ENCODE measurements at regions not wholly inside any gene's neighbourhood (a gene's known extent, or its start where the extent isn't known, plus 50 kb on each side); places are given as distances from the start of the nearest gene placed in this dataset.

DNA sequence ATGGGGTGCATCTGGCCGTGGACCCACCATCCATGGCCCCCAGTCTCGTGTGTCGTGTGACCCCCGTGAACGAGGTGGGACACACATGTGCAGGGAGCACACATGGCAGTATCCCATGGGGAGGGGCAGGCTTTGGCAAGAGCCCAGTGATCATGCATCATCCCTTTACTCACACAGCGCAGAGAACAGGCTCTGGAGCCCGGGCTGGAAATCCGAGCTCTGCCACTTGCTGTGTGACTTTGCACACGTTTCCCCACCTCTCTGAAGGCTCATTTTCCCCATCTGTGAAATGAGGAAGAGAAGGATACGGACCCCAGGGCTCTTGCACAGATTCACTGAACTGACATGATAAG lies 119.9 kb downstream of the PHETA1 start:
- Histone ChIP-seq H3K27me3 (replicated peaks in 1 of 4; ENCODE audit: control insufficient read depth in 3 of 4, extremely low read depth in 1 of 4, insufficient read depth in 3 of 4, low read length in 3 of 4) (no peaks in the 10 kb centered on the region), H2AFZ (ENCODE audit: low read length) (no peak overlapping the region), H3K27ac (ENCODE audit: low read depth, low read length) (no peak overlapping the region), H3K4ac (replicated peaks; ENCODE audit: insufficient read length, low read depth, low read length) (no peak overlapping the region), H3K18ac (ENCODE audit: extremely low read depth, low read length) (no peak overlapping the region), H3K9me3 (ENCODE audit: insufficient read depth in 2 of 2, low read depth in 1 of 2, low read length in 1 of 2) (peaks cover 2 to 4% of the 10 kb centered on the region in 2 experiments; a peak in 2 of 4 replicates), H3K36me3 (ENCODE audit: control insufficient read depth in 2 of 4, insufficient read depth in 4 of 4, low read length in 3 of 4) (no peaks in the 10 kb centered on the region), H3K4me2 (ENCODE audit: insufficient read depth in 1 of 2, low read depth in 2 of 2, low read length in 2 of 2) (no peak overlapping the region), H3K9ac (replicated peaks in 1 of 4; ENCODE audit: extremely low read depth in 1 of 4, low read depth in 3 of 4, low read length in 3 of 4) (no peak overlapping the region; a peak in 1 of 7 replicates), H2BK12ac (ENCODE audit: low read depth, low read length) (no peak overlapping the region), H3K79me1 (ENCODE audit: low read depth, low read length) (no peaks in the 10 kb centered on the region), H2AK5ac (ENCODE audit: low read depth, low read length) (no peak overlapping the region), H4K8ac (ENCODE audit: extremely low read depth, insufficient read depth, low read length) (no peak overlapping the region), H2BK120ac (replicated peaks; ENCODE audit: low read depth, low read length) (no peak overlapping the region), H3K23me2 (ENCODE audit: low read depth, low read length) (no peaks in the 10 kb centered on the region), H3K79me2 (ENCODE audit: control insufficient read depth in 1 of 2, insufficient read depth in 2 of 2, low read length in 2 of 2) (no peaks in the 10 kb centered on the region), H2BK15ac (ENCODE audit: low read length) (no peak overlapping the region), H4K5ac (ENCODE audit: insufficient read length, low read depth, low read length) (no peak overlapping the region), H2BK20ac (ENCODE audit: low read length) (no peak overlapping the region), H3K56ac (replicated peaks; ENCODE audit: insufficient read length, low read depth, low read length) (no peak overlapping the region), H3K14ac (ENCODE audit: insufficient read length) (no peak overlapping the region), H2BK5ac (ENCODE audit: low read depth, low read length) (no peak overlapping the region), H4K20me1 (replicated peaks in 1 of 2; ENCODE audit: control insufficient read depth in 1 of 2, insufficient read depth in 2 of 2, low read length in 2 of 2) (no peaks in the 10 kb centered on the region), H3K23ac (ENCODE audit: insufficient read length) (no peak overlapping the region), H3K4me3 (ENCODE audit: extremely low read depth in 1 of 4, insufficient read depth in 2 of 4, low read depth in 3 of 4, low read length in 4 of 4) (no peak overlapping the region), H4K91ac (replicated peaks; ENCODE audit: insufficient read length, low read length) (no peak overlapping the region), H3K4me1 (replicated peaks in 1 of 4; ENCODE audit: control insufficient read depth in 3 of 4, insufficient read depth in 4 of 4, low read length in 3 of 4) (peaks cover 0 to 5% (median 2%) of the 10 kb centered on the region in 4 experiments; a peak in 4 of 7 replicates)
- TF ChIP-seq YY1 (IDR thresholded peaks at IDR 0.05; ENCODE audit: low read depth, low read length) (no peak), FOSL1 (IDR thresholded peaks at IDR 0.05; ENCODE audit: insufficient read depth, low read depth, low read length) (no peak)
- DNase-seq (ENCODE audit: low read depth in 1 of 2, low spot score in 2 of 2) (no peak), FAIRE-seq (no peak)
- WGBS, 2 experiments (ENCODE audit: extremely low coverage in 1 of 2, insufficient coverage in 1 of 2, insufficient read length in 1 of 2, insufficient replicate concordance in 2 of 2, low coverage in 1 of 2, low lambda C conversion rate in 2 of 2, missing lambda C conversion rate in 1 of 2): 87% methylated on average over 10 of the region's 10 CpGs; no CpG with 5 or more reads in 1 of the 2 experiments
- ChIA-PET CTCF (ENCODE audit: partially characterized antibody) (interaction anchor here (0.6 to 1.9 kb wide), 3 partner anchors 20 to 50 kb away, joined by 3 to 5 read pairs (median 4); no protein-coding TSS in a partner anchor), POLR2A (ENCODE audit: partially characterized antibody) (interaction anchor here (1.2 kb wide), 1 partner anchor 16 kb away, joined by 3 read pairs; no protein-coding TSS in a partner anchor)
